NCI-H2227 (cell line): ENCODE measurements at regions not wholly inside any gene's neighbourhood (a gene's known extent, or its start where the extent isn't known, plus 50 kb on each side); places are given as distances from the start of the nearest gene placed in this dataset.

Experiments used
- DNase-seq: peaks from one replicate; lab custom pipeline; 2025; ENCODE audit not compliant: unreplicated experiment; lab: John Stamatoyannopoulos, UW

DNA sequence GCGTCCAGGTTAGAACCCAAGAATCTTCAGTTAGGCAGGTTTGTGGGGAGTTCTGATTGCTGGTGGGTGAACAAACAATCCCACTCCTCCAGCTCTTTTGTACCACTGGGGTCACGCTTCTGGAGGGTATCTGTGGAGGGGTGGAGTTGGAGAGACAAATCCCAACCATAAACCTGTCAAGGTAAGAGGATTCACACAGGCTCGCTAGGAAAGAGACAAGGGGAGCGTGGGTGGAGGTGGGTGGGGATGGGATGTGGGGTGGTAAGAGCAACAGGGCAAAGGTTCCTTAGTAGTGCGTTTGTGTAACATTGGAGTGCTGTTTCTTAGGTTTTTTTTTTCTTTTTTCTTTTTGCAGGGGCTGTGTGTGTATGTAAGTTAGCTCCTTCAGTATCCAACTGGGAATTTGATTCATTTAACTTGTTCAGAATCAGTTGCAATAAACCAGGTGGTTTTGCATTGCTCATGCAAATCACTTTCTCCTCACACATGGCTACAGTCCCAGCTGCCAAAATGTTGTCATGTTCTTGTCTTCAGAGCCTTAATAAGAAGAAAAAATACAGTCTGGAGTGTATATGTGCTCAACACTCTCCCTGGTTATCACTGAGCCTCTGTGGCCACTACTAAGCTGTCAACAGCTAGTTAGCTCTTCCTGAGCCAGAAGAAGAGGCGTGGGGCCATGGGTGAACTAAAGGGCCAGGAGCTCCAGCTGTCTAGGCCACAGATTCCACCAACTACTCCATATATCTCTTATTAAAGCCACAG, 164.0 kb upstream of the RAD23B start:
- DNase-seq, result no peak

DNA sequence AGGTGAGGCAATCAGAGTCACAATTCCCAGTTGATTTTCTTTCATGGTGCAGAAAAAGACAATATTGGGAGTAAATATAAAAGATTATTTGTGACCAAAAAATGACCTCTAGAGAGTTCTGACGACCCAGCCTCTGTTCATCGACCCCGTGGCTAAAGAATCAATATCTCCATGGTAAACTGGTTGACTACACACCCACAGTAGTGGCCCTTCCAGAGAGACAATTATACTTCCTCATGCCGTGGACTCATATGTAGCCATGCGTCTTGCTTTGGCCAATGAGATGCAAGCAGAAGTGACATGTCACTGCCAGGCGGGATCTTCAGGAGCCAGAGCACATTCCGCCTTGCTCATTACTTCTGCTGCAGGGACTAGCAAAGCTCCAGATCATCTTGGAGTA, 163.3 kb upstream of the RAD23B start:
- no peak for DNase-seq

- DNase-seq, result no peak
These were observed 159.7 kb upstream of the RAD23B start for GRCh38 chr9:107123389-107123788.

- no peak for DNase-seq
These were observed 155.5 kb upstream of the RAD23B start for GRCh38 chr9:107127608-107128007.

GRCh38 chr9:107131108-107131799, 151.8 kb upstream of the RAD23B start:
- DNase-seq, result peak; percentile 78

GRCh38 chr9:107136296-107136695, 146.8 kb upstream of the RAD23B start:
- no peak for DNase-seq

- no peak for DNase-seq
These were observed 145.4 kb upstream of the RAD23B start for GRCh38 chr9:107137495-107138202.

- DNase-seq, result no peak
These were observed 144.7 kb upstream of the RAD23B start for GRCh38 chr9:107138261-107138992.

DNA sequence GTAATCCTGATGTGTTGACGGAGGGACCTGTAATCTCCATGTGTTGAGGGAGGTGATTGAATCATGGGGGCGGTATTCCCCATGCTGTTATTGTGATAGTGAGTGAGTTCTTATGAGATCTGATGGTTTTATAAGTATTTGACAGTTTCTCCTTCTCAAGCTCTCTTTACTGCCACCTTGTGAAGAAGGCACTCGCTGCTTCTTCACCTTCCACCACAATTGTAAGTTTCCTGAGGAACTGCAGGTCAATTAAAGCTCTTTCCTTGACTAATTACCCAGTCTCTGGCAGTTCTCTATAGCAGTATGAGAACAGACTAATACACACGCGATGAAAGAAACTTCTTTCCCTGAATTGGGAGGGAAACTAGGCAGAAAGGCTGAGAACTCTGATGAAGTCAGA, 141.1 kb upstream of the RAD23B start:
- DNase-seq, result no peak

- no peak for DNase-seq
These were observed 140.6 kb upstream of the RAD23B start for GRCh38 chr9:107142430-107142829.

DNA sequence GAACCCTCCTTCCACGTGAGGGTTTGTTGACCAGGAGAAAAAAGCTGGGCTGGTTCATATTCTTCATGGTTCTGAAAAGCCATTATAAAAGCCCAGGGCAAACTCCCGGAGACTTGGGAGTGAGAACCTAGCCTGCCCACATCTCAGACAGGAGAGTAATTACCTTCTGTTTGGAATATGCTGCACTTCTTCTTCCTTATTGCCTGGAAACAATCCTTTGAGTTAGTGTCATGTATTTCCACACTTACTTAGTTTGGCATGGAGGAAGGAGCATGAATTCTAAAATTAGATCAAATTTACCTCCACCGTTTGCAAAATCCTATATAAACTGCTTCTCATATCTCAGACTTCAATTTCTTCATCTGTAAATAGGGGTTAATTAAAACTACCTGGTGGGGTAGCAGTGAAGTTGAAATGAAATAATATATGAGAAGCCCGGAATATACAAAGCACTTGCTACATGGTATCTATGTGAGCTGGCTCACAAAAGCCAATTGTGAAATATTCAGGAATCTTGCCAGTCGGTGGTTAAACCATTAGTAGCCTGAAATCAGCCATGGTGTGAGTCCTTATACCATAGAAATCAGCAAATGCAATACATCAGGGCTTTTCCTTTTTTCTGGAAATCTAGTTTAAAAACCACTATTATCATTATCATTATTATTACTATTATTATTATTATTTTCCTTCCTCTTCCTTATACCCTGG, 140.0 kb upstream of the RAD23B start:
- no peak for DNase-seq

DNA sequence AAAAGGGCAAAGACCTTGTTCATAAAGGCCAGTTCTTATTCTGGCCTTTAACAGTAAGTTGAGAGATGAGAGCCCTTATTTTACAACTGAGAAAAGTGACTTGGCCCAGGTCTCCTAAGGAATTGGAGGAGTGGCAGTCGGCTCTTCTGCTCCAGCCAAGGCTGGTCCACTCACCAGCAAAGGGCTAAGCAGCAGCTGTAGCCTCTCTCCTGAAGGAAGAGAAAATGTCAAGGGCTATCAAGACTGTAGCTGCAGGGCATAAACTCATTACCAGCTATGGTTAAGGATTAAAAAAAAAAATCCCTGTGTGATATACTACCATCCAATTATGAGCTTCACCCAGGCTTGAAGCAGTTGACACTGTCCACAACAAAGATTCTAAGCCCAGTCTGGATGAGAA, 138.6 kb upstream of the RAD23B start:
- DNase-seq, result no peak

- DNase-seq, result no peak
These were observed 135.9 kb upstream of the RAD23B start for GRCh38 chr9:107147134-107147533.

GRCh38 chr9:107148216-107148615, 134.9 kb upstream of the RAD23B start:
- no peak for DNase-seq

- no peak for DNase-seq
These were observed 133.3 kb upstream of the RAD23B start for GRCh38 chr9:107149756-107150155.

- DNase-seq, result no peak
These were observed 129.7 kb upstream of the RAD23B start for GRCh38 chr9:107153336-107153735.

GRCh38 chr9:107154291-107154690, 128.8 kb upstream of the RAD23B start:
- no peak for DNase-seq

DNA sequence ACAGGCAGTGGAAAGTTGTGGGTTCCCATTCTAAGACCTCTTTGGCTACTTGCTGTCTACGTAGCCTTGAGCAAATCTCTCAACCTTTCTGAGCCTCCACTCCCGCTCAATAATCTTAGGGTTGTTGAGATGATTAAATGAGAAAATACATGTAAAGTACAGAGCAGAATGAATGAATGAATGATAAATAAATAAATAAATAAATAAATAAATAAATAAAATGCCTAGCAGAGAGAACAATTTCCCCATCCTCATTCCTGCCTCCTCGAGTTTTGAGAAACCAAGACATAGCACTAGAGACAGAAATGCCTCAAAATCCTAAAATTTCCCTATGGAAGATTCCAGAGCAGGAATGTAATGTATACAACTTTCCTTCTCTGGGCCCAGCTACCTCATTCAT, 128.3 kb upstream of the RAD23B start:
- no peak for DNase-seq

DNA sequence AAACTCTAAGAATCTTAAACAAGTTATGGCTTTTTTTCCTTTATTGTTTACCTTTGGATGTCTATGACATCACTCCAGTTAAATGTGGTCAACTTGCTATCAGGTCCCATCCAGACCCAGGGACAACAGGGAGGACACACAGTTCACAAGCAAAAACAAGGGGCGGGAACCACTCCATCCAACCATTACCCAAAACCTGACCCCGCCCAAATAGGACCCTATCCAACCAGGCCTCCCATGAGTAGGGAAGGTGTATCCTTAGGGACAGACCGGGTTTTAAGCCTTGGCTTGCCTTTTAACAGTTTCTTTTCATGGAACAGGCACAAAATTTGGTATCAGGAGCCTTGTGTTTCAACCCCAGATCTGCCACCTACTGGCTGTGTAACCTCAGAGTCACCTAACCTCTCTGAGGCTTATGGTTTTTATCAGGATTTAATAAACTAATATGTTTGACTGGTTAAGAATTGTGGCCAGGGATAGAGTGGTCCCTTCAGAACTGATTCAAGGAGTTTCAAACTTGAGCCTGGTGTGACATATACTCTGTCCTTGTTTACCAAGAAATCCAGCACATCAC, 127.7 kb upstream of the RAD23B start:
- DNase-seq, result no peak

DNA sequence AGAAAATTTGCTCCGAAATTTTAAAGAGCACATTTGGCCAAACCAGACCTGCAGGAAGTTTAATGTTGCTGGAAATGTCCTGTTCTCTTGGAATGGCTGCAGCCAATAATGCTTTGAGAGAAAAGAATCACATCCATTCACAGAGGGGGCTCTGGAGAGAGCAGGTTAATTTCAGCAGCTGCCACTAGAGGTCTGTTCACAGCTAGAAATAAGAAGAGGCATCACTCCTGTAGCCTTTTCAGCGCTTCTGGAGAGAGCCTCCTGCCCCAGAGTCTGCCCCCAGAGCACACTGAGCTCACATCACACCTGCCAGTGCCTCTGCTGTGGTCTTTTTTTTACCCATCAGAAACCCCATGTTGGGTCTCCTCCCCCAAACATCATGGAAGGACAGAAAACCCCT, 124.8 kb upstream of the RAD23B start:
- peak; percentile 7 for DNase-seq
